ENCODE measurements at regions not wholly inside any gene's neighbourhood (a gene's known extent, or its start where the extent isn't known, plus 50 kb on each side); places are given as distances from the start of the nearest gene placed in this dataset.
"Not testable (repeated sequence)": the region's sequence is repeated elsewhere in the genome, so short reads cannot be mapped to it uniquely, and the experiment has no call there.

DNA sequence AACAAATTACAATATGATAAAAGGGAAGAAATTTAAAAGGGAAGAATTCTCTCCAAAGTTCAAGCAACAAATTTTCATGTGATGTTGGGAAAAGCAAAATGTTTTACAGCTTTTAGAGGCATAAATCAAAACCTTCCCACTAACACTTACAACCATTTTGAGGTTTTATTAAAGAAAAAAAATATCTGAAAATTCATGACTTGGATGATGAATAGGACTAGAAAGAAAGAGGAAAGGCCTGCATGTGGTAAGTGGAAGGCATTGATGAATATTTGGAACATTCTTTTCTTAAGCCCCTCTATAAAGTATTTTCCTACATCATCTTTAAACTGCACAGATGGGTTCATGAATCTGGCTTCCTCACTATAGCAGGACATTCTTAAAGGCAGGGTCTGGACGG is 560.6 kb downstream of the TTLL7 start:
- not testable (repeated sequence) for TF ChIP-seq CTCF (IDR thresholded peaks at IDR 0.05); POLR2A (IDR thresholded peaks at IDR 0.05; ENCODE audit: low read depth); POLR2AphosphoS5 (IDR thresholded peaks at IDR 0.05); EP300 (IDR thresholded peaks at IDR 0.05)
